GM19238 (cell line): ENCODE measurements at regions not wholly inside any gene's neighbourhood (a gene's known extent, or its start where the extent isn't known, plus 50 kb on each side); places are given as distances from the start of the nearest gene placed in this dataset.

Experiments
- DNase-seq: peaks from one replicate; pipeline ENCODE4 v3.0.0; 2011; ENCODE audit warnings: low spot score; ENCODE audit not compliant: insufficient read length

- DNase-seq, result no peak
Observed at GRCh38 chr17:73753751-73754496, 109.7 kb upstream of the SDK2 start.

DNA sequence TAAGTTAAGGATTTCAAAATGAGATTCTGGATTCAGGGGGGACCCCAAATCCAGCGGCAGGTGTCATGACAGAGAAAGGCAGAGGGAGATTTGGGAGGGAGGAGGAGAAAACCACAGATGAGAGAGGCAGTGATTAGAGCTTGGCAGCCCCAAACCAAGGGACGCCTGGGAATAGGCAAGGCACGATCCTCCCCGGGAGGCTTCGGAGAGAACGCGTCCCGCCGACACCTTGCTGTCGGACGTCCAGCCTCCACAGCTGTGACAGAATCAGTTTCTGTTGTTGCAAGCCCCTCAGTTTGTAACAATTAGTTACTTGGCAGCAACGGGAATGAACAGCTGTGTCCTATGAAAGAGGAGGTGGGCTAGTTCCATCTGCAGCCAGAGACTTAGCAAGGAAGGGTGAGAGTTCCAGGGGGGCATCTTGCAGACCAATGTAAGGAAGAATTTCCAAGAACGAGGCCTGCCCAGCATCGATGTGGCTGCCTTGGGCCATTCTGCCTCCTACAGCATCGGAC lies 110.7 kb upstream of the SDK2 start:
- no peak for DNase-seq

DNA sequence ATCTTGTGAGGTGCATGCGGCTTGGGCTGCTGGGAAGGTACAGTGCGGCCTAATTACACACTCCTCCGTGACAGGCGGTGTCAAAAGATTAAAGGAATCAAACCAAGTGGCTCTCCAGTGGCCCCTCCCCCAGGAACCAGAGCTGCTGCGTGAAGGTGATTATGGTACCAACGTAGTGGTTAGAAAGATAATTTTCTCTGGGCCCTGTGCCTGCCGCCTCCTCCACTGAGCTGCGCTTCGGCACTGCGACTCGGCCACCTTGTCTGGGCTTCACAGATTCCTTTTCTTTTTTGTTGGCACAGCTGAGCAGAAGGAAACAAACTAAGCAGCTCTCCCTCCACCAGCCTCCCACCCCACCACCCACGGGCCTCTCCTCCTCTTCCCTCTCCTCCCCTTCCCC lies 113.2 kb upstream of the SDK2 start:
- DNase-seq, result no peak

- DNase-seq, result no peak
Observed at GRCh38 chr17:73758245-73758644, 114.0 kb upstream of the SDK2 start.

DNA sequence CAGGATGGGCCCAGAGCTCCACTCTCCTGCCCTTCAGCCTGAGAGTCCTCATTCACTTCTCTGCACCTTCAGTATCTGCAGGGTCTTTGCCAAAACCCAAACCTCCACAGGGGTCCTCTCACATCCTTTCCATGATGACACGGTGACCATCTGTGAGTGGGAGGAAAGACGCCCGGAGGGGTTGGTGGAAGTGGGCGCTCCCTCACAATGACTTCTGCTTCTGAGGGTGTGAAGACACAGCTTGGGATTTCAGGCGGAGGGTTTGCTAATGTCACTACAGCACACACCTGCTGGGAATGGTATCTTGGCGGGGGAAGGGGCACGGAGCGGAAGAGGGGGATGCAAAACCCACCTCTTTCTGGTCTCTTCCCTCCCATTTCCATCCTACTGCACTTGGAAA lies 115.1 kb upstream of the SDK2 start:
- DNase-seq, result no peak

- DNase-seq, result no peak
Observed at GRCh38 chr17:73759734-73760438, 115.6 kb upstream of the SDK2 start.

- no peak for DNase-seq
Observed at GRCh38 chr17:73760439-73760758, 116.2 kb upstream of the SDK2 start.

GRCh38 chr17:73765824-73766563 lies 121.7 kb upstream of the SDK2 start:
- no peak for DNase-seq

DNA sequence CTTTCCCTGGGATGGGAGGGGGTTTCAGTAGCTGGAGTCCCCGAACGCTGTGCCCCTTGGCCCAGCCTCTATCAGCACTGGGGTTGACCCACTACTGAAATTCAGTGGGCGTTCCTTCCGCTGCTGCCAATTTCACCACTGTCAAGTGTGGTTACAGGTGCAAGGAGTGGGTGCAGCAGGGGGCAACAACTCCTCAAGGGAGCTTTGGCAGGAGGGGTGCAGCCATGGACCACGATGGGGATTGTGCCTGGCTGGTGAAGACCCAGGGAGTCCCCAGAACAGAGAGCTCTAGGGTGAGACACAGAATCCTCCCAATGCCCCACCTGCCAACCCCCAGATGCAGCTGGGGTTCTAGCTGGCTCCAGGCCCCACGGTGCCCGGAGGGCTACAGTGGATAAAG lies 123.5 kb upstream of the SDK2 start:
- no peak for DNase-seq

- DNase-seq, result no peak
Observed at GRCh38 chr17:73768691-73769090, 124.4 kb upstream of the SDK2 start.

- no peak for DNase-seq
Observed at GRCh38 chr17:73769479-73769878, 125.2 kb upstream of the SDK2 start.

DNA sequence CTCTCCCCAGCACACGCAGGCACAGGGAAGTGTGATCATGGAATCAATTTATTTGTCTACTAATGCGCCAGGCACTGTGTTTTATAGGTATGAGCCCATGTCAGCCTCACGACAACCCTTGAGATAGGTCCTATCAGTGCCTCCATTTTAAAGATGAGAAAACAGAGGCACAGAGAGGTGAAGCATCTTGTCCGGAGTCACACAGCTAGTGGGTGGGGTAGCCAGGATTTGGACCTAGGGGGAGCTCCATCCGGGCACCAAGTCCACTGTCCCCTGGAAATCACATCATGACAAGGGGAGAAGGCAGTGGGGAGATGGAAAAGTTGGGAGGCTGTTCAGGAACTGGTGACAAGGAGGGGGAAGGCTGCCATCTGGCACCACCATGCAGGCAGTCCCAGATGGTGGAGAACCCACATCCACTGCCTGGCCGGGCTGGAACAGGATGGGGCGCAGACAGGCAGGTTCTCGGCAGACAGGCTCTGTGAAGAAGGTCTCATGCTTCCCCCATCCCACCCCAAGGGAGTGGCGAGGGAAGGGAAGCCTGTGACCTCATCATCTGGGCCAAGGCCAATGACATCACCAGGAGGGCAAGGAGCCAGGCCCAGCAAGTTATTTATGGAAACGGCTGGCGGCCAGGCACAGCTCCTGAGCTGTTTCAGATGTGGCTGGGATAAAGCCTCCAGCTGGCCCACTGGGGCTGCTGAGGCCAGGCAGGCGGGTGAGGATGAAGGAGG lies 126.0 kb upstream of the SDK2 start:
- no peak for DNase-seq

- no peak for DNase-seq
Observed at GRCh38 chr17:73770849-73771229, 126.6 kb upstream of the SDK2 start.

DNA sequence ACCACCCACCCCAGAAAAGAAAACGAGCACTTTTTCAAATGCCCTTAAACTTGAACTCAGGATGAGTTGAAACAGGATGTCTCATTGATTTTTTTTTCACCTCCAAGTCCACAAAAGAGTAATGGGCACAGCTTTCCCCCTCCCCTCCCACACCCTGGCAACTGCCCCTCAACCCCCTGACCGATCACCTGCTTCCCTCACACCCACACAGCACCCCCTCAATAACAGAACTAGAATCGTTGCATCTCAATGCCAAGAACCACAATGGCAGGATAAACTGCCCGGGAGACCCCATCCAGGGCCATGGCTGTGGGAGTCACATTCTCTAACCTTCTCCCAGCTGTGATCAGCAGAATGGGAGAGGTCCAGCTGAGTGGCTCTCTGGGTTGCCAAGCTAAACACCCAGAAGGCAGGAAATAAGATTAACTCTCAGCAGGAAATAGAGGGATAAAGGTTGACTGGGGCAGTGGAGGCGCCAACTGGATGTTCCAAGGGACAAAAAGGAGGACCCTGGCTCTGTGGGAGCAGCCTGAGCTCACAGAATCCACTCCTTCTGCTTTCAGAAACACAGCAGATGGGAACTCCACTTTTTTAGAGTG lies 128.0 kb upstream of the SDK2 start:
- no peak for DNase-seq

DNA sequence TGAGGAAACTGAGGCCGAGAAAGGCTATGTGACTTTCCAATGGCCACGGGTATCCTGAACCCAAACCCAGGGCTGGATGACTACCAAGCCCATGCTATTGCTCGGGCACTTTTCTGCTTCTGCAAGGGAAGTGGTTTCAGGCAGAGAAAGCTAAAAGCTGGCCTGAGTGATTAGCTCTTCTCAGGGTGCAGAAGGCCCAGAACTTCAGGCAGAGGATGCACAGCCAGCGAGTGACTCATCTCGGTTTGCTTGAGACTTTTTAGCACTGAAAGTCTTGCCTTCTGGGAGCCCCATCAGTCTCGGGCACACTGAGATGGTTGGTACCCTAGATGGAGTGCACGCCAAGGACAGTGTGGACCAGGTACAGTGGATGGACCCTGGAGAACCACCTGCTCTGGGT lies 129.5 kb upstream of the SDK2 start:
- DNase-seq, result no peak

DNA sequence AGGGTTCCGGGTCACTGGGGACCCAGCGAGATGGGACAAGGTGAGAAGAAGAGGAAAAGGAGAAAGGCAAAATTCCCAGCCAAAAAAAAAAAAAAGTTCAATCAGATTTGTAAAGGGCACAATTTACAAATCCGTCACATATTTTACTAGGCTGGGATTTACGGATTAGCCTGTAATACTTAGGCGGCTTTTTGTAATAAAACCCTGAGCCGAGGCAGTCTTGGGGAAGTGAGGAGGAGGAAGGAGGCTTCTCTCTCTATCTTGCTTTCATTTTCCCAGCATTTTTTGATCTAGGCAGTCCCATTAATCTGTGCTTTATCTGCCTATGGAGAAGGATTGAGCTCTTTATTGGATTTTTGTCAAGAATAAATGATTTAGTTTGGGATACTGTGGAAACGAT lies 130.6 kb upstream of the SDK2 start:
- no peak for DNase-seq

GRCh38 chr17:73776351-73777130 lies 132.3 kb upstream of the SDK2 start:
- DNase-seq, result no peak

- DNase-seq, result no peak
Observed at GRCh38 chr17:73777131-73777449, 132.8 kb upstream of the SDK2 start.

DNA sequence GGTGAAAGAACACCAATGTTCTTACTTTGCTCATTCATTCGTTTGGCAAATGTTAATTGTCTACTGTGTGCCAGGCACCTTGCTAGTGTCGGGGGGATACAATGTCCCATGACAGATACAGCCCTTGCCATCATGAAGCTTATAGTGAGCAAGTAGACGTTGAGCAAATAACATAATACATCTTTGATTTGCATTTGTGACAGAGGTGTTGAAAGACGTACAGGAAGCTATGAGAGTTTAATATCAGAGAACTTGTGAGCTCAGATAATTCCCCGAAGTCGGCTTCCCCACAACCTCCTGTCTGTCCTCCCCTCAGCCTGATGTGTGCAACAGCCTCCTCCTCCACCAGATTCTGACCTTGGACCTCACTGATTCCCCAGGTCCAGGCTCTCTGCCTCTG lies 138.0 kb upstream of the SDK2 start:
- no peak for DNase-seq

DNA sequence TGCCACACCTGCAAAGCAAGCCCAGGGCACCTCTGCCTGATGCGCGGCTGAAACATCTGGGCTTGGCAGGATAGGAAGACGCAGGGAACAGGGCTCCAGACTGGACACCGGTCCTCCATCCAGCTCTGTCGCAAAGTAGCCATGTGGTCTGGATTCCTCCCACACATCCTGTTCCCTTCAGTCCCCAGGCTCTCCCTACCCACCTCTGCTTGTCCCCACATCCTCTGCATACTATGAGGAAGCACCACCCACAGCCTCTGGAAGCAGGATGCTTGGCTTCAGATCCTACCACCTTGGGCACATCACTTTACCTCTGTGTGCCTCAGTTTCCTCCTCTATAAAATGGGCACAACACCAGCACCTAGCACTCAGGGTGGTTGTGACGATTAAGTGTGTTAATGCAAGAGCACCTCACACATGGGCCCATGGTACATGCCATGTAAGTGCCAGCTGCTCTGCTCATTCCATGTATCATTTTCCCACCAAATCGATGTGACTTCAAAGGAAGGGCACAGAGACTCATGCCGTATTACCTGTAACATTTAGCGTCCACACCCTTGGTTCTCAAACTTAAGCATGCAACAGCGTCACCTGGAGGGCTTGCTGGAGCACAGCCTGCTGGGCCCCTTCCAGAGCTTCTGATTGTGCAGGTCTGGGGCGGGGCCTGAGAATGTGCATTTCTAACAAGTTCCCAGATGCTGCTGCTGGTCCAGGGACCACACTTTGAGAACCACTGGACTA lies 138.6 kb upstream of the SDK2 start:
- DNase-seq, result no peak
